Activated naive CD4-positive, alpha-beta T cell treated with Interleukin-2 at 50 U/mL for 16 hours (primary cell): ENCODE measurements at regions not wholly inside any gene's neighbourhood (a gene's known extent, or its start where the extent isn't known, plus 50 kb on each side); places are given as distances from the start of the nearest gene placed in this dataset.

Experiments used
- DNase-seq: peaks from one replicate; pipeline ENCODE4 v3.0.0-alpha.2; 2020

DNA sequence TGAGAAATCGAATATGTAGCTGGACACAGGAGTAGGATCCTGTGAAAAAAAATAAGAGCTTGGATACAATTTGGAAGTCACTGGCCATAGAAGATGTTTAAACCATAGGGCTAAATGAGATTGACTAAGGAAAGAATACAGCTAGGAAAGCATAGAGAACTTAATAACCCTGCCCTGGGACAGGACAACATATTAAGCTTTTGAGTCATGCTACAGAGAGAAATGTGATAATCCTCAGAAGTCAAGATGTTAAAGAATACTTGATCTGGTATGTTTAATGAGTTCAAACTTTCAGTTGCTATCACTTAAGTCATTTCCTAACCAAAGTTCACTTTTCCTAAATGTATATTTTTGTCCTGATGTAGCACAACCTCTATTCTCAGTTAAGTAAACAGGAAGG is 154.6 kb upstream of the TSHZ2 start:
- no peak for DNase-seq

DNA sequence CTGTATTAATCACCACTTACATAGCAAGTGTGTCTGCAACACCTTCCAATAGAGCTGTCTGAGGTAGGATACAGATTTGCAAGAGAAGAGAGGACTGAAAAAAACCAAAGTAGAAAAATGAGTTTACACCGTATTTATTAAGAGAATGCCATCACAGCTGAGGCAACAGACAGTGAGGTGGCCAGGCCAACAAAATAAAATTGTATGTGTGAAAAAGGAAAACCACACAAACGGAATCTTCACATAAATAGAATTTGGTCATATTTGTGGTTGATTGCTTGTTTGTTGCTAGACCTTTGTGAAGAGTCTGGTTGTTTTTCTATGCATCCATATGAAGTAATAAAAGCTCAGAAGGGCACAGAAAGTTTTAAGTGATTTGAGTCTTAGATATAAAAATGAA is 157.8 kb upstream of the TSHZ2 start:
- no peak for DNase-seq

GRCh38 chr20:52812231-52812847 is 159.8 kb upstream of the TSHZ2 start:
- no peak for DNase-seq

DNA sequence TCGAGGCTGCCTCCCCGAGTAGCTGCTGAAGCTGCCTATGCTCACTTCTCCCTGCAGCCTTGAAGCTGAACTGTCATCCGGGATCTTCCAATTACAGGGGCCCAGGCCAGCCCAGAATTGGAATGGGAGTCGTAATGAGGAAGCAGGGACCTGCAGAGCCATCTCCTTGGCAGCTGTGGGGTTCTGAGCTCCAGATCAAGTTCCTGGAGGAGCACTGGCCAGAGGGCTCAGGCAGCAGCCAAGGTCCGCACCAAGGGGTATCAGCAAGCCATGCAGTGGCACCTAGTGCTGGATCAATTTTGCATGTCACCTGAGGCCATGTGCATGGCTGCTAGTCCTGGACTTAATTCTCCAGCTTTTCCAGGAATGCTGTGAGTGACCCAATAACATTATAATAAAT is 163.2 kb upstream of the TSHZ2 start:
- no peak for DNase-seq

DNA sequence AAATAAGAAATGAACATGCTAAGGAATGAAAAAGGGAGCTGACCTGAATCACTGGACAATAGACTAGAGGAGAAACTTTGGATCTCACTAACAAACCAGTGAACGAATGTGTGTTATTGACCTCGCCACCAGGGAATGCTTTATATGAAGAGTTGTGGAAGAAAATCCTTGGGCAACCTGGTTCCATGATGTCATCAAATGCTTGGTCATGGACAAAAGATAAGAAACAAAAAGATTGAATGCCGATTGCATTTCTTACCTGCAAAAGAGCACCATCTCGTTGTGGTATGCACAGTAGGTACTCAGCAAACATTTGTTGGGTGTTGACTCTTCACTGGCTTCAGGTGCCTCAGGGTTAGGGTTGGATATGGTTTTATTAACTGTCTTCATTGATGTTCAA is 165.2 kb upstream of the TSHZ2 start:
- DNase-seq, result no peak

DNA sequence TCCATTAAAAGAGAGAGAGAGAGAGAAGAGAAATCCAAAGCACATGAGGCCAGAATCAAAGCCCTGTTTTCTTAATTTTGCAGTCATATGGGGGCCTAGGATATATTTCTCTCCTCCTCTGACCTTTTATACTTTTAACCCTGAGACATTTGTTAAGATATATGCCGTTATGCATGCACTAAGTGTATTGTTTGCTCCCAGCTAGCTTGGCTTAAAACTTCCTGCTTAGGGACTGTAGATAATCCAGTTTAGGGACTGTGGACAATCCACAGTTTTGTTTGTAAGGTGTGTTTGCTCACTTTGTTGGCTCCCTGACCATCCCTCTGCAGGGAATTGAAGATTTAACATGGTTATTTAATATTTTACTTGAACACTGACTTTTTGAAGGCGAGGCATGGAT is 166.3 kb upstream of the TSHZ2 start:
- no peak for DNase-seq

- no peak for DNase-seq
Measured at GRCh38 chr20:52805296-52805571, 166.9 kb upstream of the TSHZ2 start.

DNA sequence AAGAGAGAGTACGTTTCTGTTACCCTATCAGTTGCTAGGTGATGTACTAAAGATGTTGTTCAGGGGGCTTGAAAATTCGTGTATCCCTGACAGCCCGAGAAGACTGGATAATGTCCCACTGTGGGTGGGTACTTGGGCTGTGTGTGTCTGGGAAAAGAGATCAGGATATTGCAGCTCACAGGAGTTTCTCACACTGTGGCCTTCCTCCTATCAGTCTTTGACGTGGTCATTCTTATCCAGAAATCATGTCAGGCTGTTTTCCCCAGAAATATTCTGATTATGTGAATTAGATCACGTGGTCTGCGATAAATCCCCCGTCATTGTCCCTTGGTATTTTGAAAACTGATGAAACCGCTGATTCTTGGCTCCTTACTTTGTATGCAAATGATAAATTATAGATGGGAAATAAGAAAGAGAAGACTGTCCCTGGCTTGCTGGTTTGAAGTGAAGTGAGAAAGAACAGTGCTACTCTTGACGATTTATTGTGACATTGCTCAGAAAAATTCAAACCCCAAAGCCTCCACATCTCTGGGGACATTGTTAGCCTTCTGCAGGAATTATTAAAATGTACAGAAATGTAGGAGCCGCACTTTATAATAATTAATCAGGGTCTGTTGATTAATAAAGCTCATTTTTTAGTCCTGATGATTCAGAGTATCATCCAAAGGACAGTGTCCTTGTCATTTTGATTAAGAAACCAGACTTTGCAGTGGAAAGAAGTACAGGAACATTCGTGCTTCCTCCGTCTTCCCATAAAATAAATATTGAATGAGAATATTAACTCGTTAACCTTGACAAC is 167.5 kb upstream of the TSHZ2 start:
- no peak for DNase-seq

- no peak for DNase-seq
Measured at GRCh38 chr20:52801628-52802006, 170.5 kb upstream of the TSHZ2 start.

- no peak for DNase-seq
Measured at GRCh38 chr20:52800734-52801627, 171.2 kb upstream of the TSHZ2 start.

- DNase-seq, result no peak
Measured at GRCh38 chr20:52799130-52799529, 173.0 kb upstream of the TSHZ2 start.

DNA sequence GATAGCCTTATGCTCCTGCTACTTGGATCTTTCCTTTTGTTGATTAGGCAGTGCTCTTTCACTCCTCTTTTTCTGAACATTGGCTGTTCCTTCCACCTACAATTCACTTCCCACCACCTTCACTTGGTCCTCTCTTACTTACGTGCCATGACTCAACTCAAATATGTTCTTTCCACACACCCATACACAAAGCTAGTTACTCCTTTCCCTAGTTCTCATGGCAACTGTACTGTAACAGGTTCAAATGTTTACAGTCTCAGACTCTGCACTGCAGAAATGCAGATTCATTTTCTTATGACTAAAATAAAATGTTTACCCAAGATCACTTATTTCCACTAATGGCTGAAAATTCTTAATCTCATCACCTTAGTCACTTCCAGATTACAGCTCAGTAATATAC is 174.0 kb upstream of the TSHZ2 start:
- no peak for DNase-seq

DNA sequence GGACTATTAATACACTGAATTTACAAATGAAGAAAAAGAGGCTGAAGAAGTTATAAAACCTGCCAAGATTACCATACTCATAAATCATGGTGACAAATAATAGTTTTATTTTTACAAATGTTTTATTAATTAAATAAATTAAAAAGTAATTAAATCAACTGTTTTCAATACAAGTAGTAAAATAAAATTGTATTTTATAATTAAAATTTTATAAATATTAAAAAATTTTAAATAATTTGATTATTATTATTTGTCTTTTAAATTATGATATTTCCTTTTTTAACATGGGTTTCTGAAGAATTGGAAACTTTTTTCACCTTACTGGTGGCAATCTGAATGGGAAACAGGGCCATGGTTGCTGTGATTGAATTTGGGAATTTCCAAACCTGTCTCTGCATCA is 177.3 kb upstream of the TSHZ2 start:
- DNase-seq, result no peak

DNA sequence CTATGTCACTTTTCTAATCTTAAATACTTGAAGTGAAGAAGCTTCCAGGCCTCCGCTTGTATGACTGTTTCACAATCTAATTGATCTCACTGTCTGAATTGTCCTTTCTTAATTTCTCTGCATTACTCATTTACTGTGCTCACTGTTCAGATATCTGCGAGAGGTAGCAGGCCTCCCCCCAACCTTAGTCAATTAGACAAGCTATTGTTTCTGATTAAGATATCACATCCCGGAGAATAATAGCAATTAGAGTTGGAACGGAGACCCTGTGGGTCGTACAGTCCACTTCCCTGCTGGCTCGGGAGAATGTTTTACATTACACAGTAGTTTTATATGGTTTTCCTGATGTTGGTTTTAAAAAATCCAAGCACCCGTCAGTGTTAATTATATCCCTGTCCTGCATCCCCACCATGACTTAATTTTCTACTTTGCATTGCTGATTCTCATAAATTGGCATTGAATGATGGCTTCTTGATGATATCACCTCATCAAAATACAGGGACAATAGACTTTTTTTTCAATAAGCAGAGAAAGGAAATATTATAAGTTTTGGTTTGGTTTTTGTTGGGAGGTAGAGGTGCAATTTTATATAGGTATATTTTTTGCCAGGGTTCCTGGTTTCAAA is 178.7 kb upstream of the TSHZ2 start:
- DNase-seq, result no peak

GRCh38 chr20:52791091-52791490 is 181.1 kb upstream of the TSHZ2 start:
- DNase-seq, result no peak

GRCh38 chr20:52789716-52790115 is 182.4 kb upstream of the TSHZ2 start:
- no peak for DNase-seq

GRCh38 chr20:52787962-52788361 is 184.2 kb upstream of the TSHZ2 start:
- no peak for DNase-seq

DNA sequence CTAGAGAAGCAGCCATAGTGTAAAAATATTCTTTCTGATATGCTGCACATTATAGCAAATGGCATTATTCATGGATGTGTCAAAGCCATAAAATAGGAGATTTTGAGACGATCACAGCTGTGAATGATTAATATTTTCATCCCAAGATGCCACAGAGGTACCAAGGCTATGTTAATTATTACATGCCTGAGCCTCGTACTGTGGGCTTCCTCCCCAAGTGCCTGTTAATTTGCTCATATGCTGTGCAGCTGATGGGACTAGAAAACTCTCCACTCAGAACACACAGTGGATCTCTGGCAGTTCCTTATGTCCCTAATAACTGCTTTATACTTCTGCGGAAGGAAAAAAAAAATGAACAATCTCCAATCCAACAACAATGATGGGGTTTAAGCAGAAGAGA is 184.9 kb upstream of the TSHZ2 start:
- no peak for DNase-seq

DNA sequence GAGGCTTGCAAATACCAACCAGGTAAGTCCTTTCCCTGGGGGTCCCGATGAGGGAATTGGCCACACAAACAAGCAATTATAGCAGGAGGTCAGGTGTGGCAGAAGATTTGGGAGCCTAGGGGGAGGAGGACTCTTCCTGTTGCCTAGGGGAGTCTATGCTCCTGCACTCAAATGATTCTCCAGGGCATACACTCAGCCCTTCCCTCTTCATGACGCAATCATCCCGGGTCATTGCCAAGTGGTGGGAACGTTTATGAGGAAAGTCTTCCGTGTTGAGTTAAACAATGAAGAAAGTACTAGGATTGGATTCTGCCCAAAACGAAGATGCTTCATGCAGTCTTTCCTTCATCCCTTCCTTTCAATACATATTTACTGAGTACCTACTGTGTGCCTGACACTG is 186.5 kb upstream of the TSHZ2 start:
- DNase-seq, result no peak

GRCh38 chr20:52783769-52784168 is 188.4 kb upstream of the TSHZ2 start:
- peak; percentile 13 for DNase-seq

DNA sequence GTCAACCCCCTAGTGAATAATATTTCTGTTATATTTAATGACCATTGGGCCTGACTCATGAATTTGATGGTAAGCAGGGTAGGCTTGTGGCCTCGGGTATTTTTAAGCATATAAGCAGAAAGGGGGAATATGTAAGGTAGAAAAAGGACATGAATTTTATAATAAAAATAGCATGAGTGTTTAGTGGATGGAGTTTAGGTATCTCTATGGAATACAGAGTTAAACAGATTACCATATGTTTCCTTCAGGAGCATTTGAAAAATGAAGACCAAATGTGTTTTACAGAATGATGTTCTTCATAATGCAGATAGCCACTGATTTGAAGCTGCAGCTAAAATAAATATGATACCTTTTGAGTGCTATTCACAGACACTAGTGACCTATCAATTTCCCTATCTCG is 191.7 kb upstream of the TSHZ2 start:
- DNase-seq, result no peak

DNA sequence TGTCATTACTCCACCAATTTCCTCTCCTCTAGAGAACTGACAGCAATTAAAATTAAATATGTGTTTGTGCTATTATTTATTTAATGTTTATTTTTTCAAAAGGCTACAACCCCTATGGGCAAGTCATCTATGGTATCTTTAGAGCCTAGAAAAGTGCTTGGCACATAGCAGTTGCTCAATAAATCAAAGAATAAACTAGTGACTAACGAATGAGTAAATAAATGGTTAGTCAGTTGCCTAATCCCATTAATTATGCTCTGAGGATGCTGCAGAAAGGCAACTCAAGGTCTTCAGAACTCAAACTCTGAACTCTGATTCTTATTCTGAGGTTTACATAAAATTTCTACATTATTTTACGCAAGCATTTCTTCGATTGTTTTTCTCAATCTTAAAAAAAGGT is 193.0 kb upstream of the TSHZ2 start:
- DNase-seq, result no peak

- no peak for DNase-seq
Measured at GRCh38 chr20:52777171-52777570, 195.0 kb upstream of the TSHZ2 start.

- no peak for DNase-seq
Measured at GRCh38 chr20:52775786-52776185, 196.4 kb upstream of the TSHZ2 start.
